H9 (cell line): ENCODE measurements at regions not wholly inside any gene's neighbourhood (a gene's known extent, or its start where the extent isn't known, plus 50 kb on each side); places are given as distances from the start of the nearest gene placed in this dataset.

Experiments
- DNase-seq: peaks from one replicate; pipeline ENCODE4 v3.0.0-alpha.2; 2017
- H2AFZ ChIP-seq: one replicate; pipeline ENCODE4 v1.6.1; 2013; ENCODE audit warnings: mild to moderate bottlenecking, low read length, control low read depth, moderate library complexity
- H2AK5ac ChIP-seq: 2 replicates; pipeline ENCODE4 v1.6.1; 2013; ENCODE audit warnings: low read length, control low read depth, mixed read lengths; ENCODE audit not compliant: insufficient read length
- H2BK120ac ChIP-seq: one replicate; pipeline ENCODE4 v1.6.1; 2013; ENCODE audit warnings: low read depth, mild to moderate bottlenecking, low read length, control low read depth, inconsistent platforms; ENCODE audit not compliant: poor library complexity, severe bottlenecking
- H2BK12ac ChIP-seq: 2 replicates; pipeline ENCODE4 v1.6.1; 2013; ENCODE audit warnings: low read length, control low read depth, mixed read lengths, low read depth; ENCODE audit not compliant: insufficient read length
- H2BK15ac ChIP-seq: 2 replicates; pipeline ENCODE4 v1.6.1; 2013; ENCODE audit warnings: low read depth, low read length, control low read depth
- H2BK20ac ChIP-seq: one replicate; pipeline ENCODE4 v1.6.1; 2013; ENCODE audit warnings: low read depth, mild to moderate bottlenecking, low read length, control low read depth, inconsistent platforms; ENCODE audit not compliant: poor library complexity, severe bottlenecking
- H2BK5ac ChIP-seq: 2 replicates; pipeline ENCODE4 v1.6.1; 2013; ENCODE audit warnings: low read length, control low read depth, mixed read lengths; ENCODE audit not compliant: insufficient read length
- H3K14ac ChIP-seq: 2 replicates; pipeline ENCODE4 v1.6.1; 2013; ENCODE audit warnings: low read length, control low read depth; ENCODE audit not compliant: insufficient read depth
- H3K18ac ChIP-seq: 2 replicates; pipeline ENCODE4 v1.6.1; 2013; ENCODE audit warnings: low read depth, mild to moderate bottlenecking, mixed read lengths, low read length, control low read depth; ENCODE audit not compliant: insufficient read length
- H3K23ac ChIP-seq: 2 replicates; pipeline ENCODE4 v1.6.1; 2013; ENCODE audit warnings: low read length, control low read depth, mixed read lengths, low read depth; ENCODE audit not compliant: insufficient read length
- H3K23me2 ChIP-seq: 2 replicates; pipeline ENCODE4 v1.6.1; 2013; ENCODE audit warnings: low read depth, mild to moderate bottlenecking, mixed read lengths, low read length, control low read depth; ENCODE audit not compliant: insufficient read length, poor library complexity, severe bottlenecking
- H3K27ac ChIP-seq: 2 replicates; pipeline ENCODE4 v1.5.1; 2013; ENCODE audit warnings: low read length, control low read depth, mixed read lengths, low read depth; ENCODE audit not compliant: insufficient read length
- H3K27me3 ChIP-seq: 2 replicates; pipeline ENCODE4 v1.6.1; 2013; ENCODE audit warnings: low read length, control low read depth, inconsistent platforms; ENCODE audit not compliant: insufficient read depth
- H3K4ac ChIP-seq: 2 replicates; pipeline ENCODE4 v1.6.1; 2013; ENCODE audit warnings: low read depth, mild to moderate bottlenecking, control low read depth, inconsistent platforms, low read length, moderate library complexity
- H3K4me1 ChIP-seq: 2 replicates; pipeline ENCODE4 v1.6.1; 2013; ENCODE audit warnings: low read length, control low read depth, inconsistent platforms; ENCODE audit not compliant: insufficient read depth
- H3K4me2 ChIP-seq: 2 replicates; pipeline ENCODE4 v1.6.1; 2013; ENCODE audit warnings: low read length, control low read depth, mixed read lengths; ENCODE audit not compliant: insufficient read length, insufficient read depth
- H3K56ac ChIP-seq: 2 replicates; pipeline ENCODE4 v1.6.1; 2013; ENCODE audit warnings: low read depth, mild to moderate bottlenecking, mixed read lengths, low read length, control low read depth; ENCODE audit not compliant: insufficient read length
- H3K79me1 ChIP-seq: 2 replicates; pipeline ENCODE4 v1.6.1; 2013; ENCODE audit warnings: low read depth, mild to moderate bottlenecking, moderate library complexity, low read length, control low read depth, inconsistent platforms; ENCODE audit not compliant: insufficient read depth, poor library complexity, severe bottlenecking
- H3K79me2 ChIP-seq: 2 replicates; pipeline ENCODE4 v1.6.1; 2013; ENCODE audit warnings: low read length, control low read depth, inconsistent platforms; ENCODE audit not compliant: insufficient read depth
- H3K9ac ChIP-seq: 2 replicates; pipeline ENCODE4 v1.6.1; 2013; ENCODE audit warnings: low read length, control low read depth, mixed read lengths; ENCODE audit not compliant: insufficient read length; ENCODE audit errors: extremely low read depth
- H3K9me3 ChIP-seq: one replicate; pipeline ENCODE4 v1.6.1; 2013; ENCODE audit warnings: low read depth, low read length, inconsistent platforms; ENCODE audit not compliant: control insufficient read depth
- H3T11ph ChIP-seq: one replicate; pipeline ENCODE4 v1.6.1; 2013; ENCODE audit warnings: mild to moderate bottlenecking, low read length, control low read depth, inconsistent platforms
- H4K20me1 ChIP-seq: one replicate; pipeline ENCODE4 v1.6.1; 2013; ENCODE audit not compliant: control insufficient read depth, insufficient read length, insufficient read depth
- H4K5ac ChIP-seq: 2 replicates; pipeline ENCODE4 v1.6.1; 2013; ENCODE audit warnings: low read depth, mild to moderate bottlenecking, mixed read lengths, low read length, control low read depth; ENCODE audit not compliant: insufficient read length
- H4K8ac ChIP-seq: replicated peaks from 2 replicates; pipeline ENCODE4 v1.6.1; 2013; ENCODE audit warnings: low read length, control low read depth, mixed read lengths, low read depth; ENCODE audit not compliant: insufficient read length
- H4K91ac ChIP-seq: 2 replicates; pipeline ENCODE4 v1.6.1; 2013; ENCODE audit warnings: low read depth, mild to moderate bottlenecking, moderate library complexity, mixed read lengths, low read length, control low read depth; ENCODE audit not compliant: insufficient read length
- H3K27ac Mint-ChIP-seq, 3 experiments: 2 replicates in 2 of 3; 3 replicates in 1 of 3; pipeline ENCODE4 v1.8.0; 2020 to 2021; ENCODE audit warnings: mixed read lengths in 3 of 3, mild to moderate bottlenecking in 1 of 3, moderate library complexity in 1 of 3
- H3K27me3 Mint-ChIP-seq: 2 replicates; pipeline ENCODE4 v1.8.0; 2021; ENCODE audit warnings: low read depth, mild to moderate bottlenecking, moderate library complexity, mixed read lengths
- H3K36me3 Mint-ChIP-seq, 3 experiments: 2 replicates in 2 of 3; 3 replicates in 1 of 3; pipeline ENCODE4 v1.8.0; 2020 to 2021; ENCODE audit warnings: low read depth in 3 of 3, mixed read lengths in 3 of 3; ENCODE audit not compliant: insufficient read depth in 1 of 3
- H3K4me1 Mint-ChIP-seq, 2 experiments: 2 replicates each; pipeline ENCODE4 v1.8.0; 2020; ENCODE audit warnings: mixed read lengths in 2 of 2
- H3K4me3 Mint-ChIP-seq, 2 experiments: 2 replicates in 1 of 2; 3 replicates in 1 of 2; pipeline ENCODE4 v1.8.0; 2020 to 2021; ENCODE audit warnings: mild to moderate bottlenecking in 2 of 2, mixed read lengths in 2 of 2, moderate library complexity in 1 of 2
- H3K9me3 Mint-ChIP-seq, 2 experiments: 2 replicates in 1 of 2; 3 replicates in 1 of 2; pipeline ENCODE4 v1.8.0; 2020; ENCODE audit warnings: mild to moderate bottlenecking in 2 of 2, mixed read lengths in 2 of 2, moderate library complexity in 1 of 2
- CTCF ChIP-seq: fragments of 200-600 bp; sonication (generic); conservative IDR thresholded peaks from 3 replicates; pipeline ENCODE4 v1.8.0; 2021; ENCODE audit warnings: antibody characterized with exemption, mild to moderate bottlenecking
- WGBS: extraction: QIAGEN DNeasy Blood & Tissue Kit; methylation state at CpG from one replicate; pipeline ENCODE4 v1.1.7; 2013; ENCODE audit warnings: missing lambda C conversion rate, low lambda C conversion rate, mixed read lengths; ENCODE audit not compliant: insufficient read length; ENCODE audit errors: extremely low coverage; 5-methylcytosine and 5-hydroxymethylcytosine counted together

- Histone ChIP-seq H2AFZ (no peak overlapping the region), H3K23me2 (no peaks in the 10 kb centered on the region), H3K4me1 (no peaks in the 10 kb centered on the region), H2AK5ac (no peak overlapping the region), H2BK5ac (no peak overlapping the region), H3K27ac (no peak overlapping the region), H4K20me1 (no peaks in the 10 kb centered on the region), H3K18ac (no peak overlapping the region), H3K14ac (no peak overlapping the region), H4K8ac (no peak overlapping the region), H3T11ph (no peak overlapping the region), H3K56ac (no peak overlapping the region), H3K79me2 (no peaks in the 10 kb centered on the region), H2BK20ac (no peak overlapping the region), H3K9ac (no peak overlapping the region), H4K5ac (no peak overlapping the region), H2BK120ac (no peak overlapping the region), H2BK12ac (no peak overlapping the region), H3K23ac (no peak overlapping the region), H4K91ac (no peak overlapping the region), H3K79me1 (no peaks in the 10 kb centered on the region), H3K4me2 (no peak overlapping the region), H3K9me3 (no peaks in the 10 kb centered on the region), H2BK15ac (no peak overlapping the region), H3K27me3 (no peaks in the 10 kb centered on the region), H3K4ac (no peak overlapping the region)
- Mint-ChIP-seq H3K4me1 (no peaks in the 10 kb centered on the region), H3K36me3 (no peaks in the 10 kb centered on the region), H3K27me3 (no peaks in the 10 kb centered on the region), H3K27ac (no peak overlapping the region), H3K4me3 (no peak overlapping the region), H3K9me3 (peaks cover 3% of the 10 kb centered on the region in 2 experiments; a peak in 3 of 5 replicates)
- no peak for TF ChIP-seq CTCF
- DNase-seq, result no peak
- WGBS, result no CpG with 5 or more reads among the region's 1 CpG
Observed at GRCh38 chr14:45905672-45906071, 652.7 kb upstream of the MIS18BP1 start.
